Gastrocnemius medialis (tissue), 4 donors: ENCODE measurements at regions not wholly inside any gene's neighbourhood (a gene's known extent, or its start where the extent isn't known, plus 50 kb on each side); places are given as distances from the start of the nearest gene placed in this dataset.
"Not testable (repeated sequence)": the region's sequence is repeated elsewhere in the genome, so short reads cannot be mapped to it uniquely, and the experiment has no call there.

Source experiments
- CTCF ChIP-seq, 5 experiments: fragments of 450-650 bp in 3 of 5; fragments of 200-600 bp in 2 of 5; sonication (generic) in 2 of 5; IDR thresholded peaks in 4 of 5; conservative IDR thresholded peaks in 1 of 5; 1 replicate in 4 of 5; 2 replicates in 1 of 5; pipeline ENCODE4 v1.5.1; 2016 to 2019; ENCODE audit warnings: antibody characterized with exemption in 5 of 5, mild to moderate bottlenecking in 3 of 5, moderate library complexity in 3 of 5
- POLR2A ChIP-seq, 2 donors: fragments of 450-650 bp; IDR thresholded peaks; one replicate each; pipeline ENCODE4 v1.6.1; 2017; ENCODE audit warnings: antibody characterized with exemption in 2 of 2, mild to moderate bottlenecking in 2 of 2, moderate library complexity in 2 of 2

- not testable (repeated sequence) for TF ChIP-seq POLR2A (IDR thresholded peaks at IDR 0.05); CTCF (IDR thresholded peaks at IDR 0.05 in 4 of 5, conservative IDR thresholded peaks at IDR 0.05 in 1 of 5)
Measured at GRCh38 chr6:144507772-144508312, 222.7 kb downstream of the UTRN start.
